ENCODE measurements at regions not wholly inside any gene's neighbourhood (a gene's known extent, or its start where the extent isn't known, plus 50 kb on each side); places are given as distances from the start of the nearest gene placed in this dataset.

DNA sequence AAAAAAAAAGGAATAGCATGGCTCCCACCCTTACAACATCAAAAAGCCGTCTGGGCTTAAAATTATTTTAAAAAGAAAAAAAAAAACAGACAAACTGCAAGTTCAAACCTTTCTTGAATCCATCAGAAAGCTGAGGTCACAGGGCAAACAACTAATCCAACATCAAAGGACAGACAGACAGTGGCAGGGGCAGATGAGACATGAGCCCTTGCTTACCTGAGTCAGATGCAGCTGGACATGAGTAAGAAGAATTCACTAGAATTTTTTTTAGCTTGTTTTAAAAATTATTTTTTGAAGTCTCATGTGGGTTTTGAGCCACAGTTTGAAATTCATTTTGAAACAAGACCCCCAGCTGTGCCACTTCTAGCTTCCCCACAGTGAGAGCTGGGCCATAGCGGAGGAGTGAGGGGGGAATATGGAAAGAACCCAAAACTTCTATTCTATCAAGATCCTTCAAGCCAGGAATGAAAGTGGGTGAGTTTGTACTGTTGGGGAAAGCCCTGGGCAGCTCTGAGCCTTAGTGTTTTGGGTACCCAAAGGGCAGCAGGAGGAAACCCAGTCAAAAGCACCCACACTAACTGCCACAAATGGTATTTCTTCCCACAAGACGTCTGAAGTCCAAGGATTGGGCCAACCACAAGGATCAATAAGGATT lies 111.4 kb downstream of the ATXN3L start:
- intact Hi-C loops (cut with DNase I): no loop called here
- TF ChIP-seq, protein P1, sequence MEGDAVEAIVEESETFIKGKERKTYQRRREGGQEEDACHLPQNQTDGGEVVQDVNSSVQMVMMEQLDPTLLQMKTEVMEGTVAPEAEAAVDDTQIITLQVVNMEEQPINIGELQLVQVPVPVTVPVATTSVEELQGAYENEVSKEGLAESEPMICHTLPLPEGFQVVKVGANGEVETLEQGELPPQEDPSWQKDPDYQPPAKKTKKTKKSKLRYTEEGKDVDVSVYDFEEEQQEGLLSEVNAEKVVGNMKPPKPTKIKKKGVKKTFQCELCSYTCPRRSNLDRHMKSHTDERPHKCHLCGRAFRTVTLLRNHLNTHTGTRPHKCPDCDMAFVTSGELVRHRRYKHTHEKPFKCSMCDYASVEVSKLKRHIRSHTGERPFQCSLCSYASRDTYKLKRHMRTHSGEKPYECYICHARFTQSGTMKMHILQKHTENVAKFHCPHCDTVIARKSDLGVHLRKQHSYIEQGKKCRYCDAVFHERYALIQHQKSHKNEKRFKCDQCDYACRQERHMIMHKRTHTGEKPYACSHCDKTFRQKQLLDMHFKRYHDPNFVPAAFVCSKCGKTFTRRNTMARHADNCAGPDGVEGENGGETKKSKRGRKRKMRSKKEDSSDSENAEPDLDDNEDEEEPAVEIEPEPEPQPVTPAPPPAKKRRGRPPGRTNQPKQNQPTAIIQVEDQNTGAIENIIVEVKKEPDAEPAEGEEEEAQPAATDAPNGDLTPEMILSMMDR (IDR thresholded peaks at IDR 0.05): no peak
- TF ChIP-seq POLR2A (IDR thresholded peaks at IDR 0.05): no peak
- H3K4me3 ChIP-seq: no peak overlapping the region
- H3K27me3 ChIP-seq: no peaks in the 10 kb centered on the region
- 87 to 97% methylated on average over 2 to 3 of the region's 3 CpGs for WGBS, 2 donors
- no peaks in the 10 kb centered on the region for H3K36me3 ChIP-seq (replicated peaks in 1 of 2; ENCODE audit: insufficient read depth in 1 of 2, low read depth in 2 of 2)
- peaks cover 4% of the 10 kb centered on the region for H3K4me1 ChIP-seq
- no peak for ATAC-seq
- no peak overlapping the region for H3K27ac ChIP-seq
- H3K9me3 ChIP-seq: no peaks in the 10 kb centered on the region
- DNase-seq: no peak

DNA sequence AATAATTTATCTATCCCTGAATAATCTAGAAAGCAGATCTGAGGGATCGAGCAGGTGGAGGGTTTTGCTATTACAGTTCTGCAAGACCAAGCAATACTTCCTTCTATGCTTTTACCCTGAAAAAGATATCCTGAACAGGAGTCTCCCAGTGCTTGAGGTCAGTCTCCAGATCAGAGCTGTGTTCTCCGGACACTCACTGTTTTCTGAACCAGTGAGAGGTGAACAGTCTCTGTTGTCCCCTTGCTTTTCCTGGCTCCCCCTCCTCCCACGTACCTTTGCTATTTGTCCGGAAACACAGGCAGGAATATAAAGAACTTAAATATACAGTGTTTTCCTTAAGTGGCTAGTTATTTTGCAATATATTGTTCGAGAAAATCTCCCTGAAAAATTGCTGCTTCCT lies 116.6 kb downstream of the ATXN3L start:
- TF ChIP-seq, protein P1 (IDR thresholded peaks at IDR 0.05): no peak
- no peak for TF ChIP-seq POLR2A (IDR thresholded peaks at IDR 0.05)
- no peaks in the 10 kb centered on the region for H3K36me3 ChIP-seq (replicated peaks in 1 of 2; ENCODE audit: insufficient read depth in 1 of 2, low read depth in 2 of 2)
- DNase-seq (no peak), ATAC-seq (no peak)
- no peak overlapping the region for H3K4me3 ChIP-seq
- H3K9me3 ChIP-seq: no peaks in the 10 kb centered on the region
- peak overlapping the region in 1 of 4 donors; percentile 83 for H3K27ac ChIP-seq
- WGBS, 2 donors: 46 to 62% methylated on average over 5 of the region's 5 CpGs
- peaks cover 20% of the 10 kb centered on the region for H3K4me1 ChIP-seq
- H3K27me3 ChIP-seq: no peaks in the 10 kb centered on the region
- intact Hi-C loops (cut with DNase I): no loop called here

DNA sequence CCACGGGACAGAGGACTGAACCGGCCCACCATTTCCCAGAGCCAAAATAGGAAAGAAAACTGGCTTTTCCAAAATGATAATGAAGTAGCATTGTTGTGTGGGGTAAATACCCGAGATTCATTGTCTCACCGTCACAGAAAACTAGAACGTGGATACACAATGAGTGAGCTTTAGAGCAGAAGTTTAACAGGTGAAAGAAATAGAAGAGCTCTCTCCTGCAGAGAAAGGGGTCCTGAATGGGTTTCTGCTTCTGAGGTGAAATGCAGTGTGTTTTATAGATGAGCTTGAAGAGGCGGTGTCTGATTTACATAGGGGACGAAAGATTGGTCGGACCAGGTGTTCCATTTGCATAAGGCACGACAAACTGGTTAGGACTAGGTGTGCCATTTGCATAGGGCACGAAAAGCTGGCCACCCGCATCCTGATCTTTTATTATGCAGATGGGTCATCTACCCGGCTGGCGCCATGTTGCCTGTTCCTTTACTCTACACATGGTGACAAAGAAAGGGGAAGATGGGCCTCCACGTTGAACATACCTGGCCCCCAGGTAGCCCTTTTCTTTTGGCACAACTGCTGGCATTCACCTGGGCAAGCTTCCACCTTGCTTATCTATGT lies 118.1 kb downstream of the ATXN3L start:
- peak; percentile 67 for ATAC-seq
- no peaks in the 10 kb centered on the region for H3K27me3 ChIP-seq
- DNase-seq: peak; percentile 25 to 52 (median 38)
- WGBS, 2 donors: 70 to 71% methylated on average over 12 to 13 of the region's 14 CpGs
- H3K4me1 ChIP-seq: peaks cover 27% of the 10 kb centered on the region
- peak in 2 of 3 donors; percentile 24 to 27 for TF ChIP-seq POLR2A (IDR thresholded peaks at IDR 0.05)
- TF ChIP-seq, protein P1 (IDR thresholded peaks at IDR 0.05): no peak
- no peak overlapping the region for H3K4me3 ChIP-seq
- no peaks in the 10 kb centered on the region for H3K36me3 ChIP-seq (replicated peaks in 1 of 2; ENCODE audit: insufficient read depth in 1 of 2, low read depth in 2 of 2)
- intact Hi-C loops (cut with DNase I): no loop called here
- no peaks in the 10 kb centered on the region for H3K9me3 ChIP-seq
- H3K27ac ChIP-seq: peak overlapping the region in 3 of 4 donors; percentile 72 to 83 (median 78)

DNA sequence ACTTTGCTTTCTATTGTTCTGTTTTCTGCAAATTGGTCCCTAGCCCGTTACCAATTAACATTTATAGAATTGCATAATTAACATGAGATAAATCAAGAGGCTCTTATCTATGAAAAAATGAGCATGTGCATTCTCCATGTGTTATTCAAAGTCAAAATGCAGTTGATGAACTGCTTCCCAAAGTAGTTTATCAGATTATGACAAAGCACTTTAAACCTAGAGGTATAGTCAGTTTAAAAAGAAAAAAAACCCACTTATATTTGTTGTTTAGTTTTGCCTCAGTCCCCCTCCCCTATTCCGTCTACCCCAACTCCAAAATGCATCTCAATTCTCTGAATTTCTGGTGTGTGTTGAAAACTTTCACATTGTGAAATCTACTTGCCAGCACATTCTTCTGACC lies 119.5 kb downstream of the ATXN3L start:
- H3K4me1 ChIP-seq: peaks cover 29% of the 10 kb centered on the region
- no peaks in the 10 kb centered on the region for H3K27me3 ChIP-seq
- H3K9me3 ChIP-seq: no peaks in the 10 kb centered on the region
- TF ChIP-seq POLR2A (IDR thresholded peaks at IDR 0.05): no peak
- TF ChIP-seq, protein P1 (IDR thresholded peaks at IDR 0.05): no peak
- no peak overlapping the region for H3K27ac ChIP-seq
- intact Hi-C loops (cut with DNase I): no loop called here
- ATAC-seq (no peak), DNase-seq (no peak)
- 92 to 95% methylated on average over 2 of the region's 2 CpGs for WGBS, 2 donors
- no peaks in the 10 kb centered on the region for H3K36me3 ChIP-seq (replicated peaks in 1 of 2; ENCODE audit: insufficient read depth in 1 of 2, low read depth in 2 of 2)
- no peak overlapping the region for H3K4me3 ChIP-seq

DNA sequence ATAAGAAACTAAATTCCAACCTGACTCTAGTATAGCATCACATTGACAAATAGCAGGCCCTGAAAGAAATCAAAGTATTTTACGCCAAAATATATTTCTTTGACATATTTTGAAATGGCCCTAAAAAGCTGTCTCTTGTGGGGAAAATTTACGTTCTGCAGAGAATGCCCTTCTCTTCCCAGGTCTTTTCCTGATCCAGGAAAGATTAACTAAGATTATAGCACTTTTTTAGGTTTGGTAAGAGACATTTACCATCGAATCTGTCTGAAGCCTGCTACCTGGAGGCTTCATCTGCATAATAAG lies 121.1 kb downstream of the ATXN3L start:
- peak overlapping the region in 2 of 4 donors; percentile 47 to 67 for H3K27ac ChIP-seq
- intact Hi-C loops (cut with DNase I): no loop called here
- H3K36me3 ChIP-seq (replicated peaks in 1 of 2; ENCODE audit: insufficient read depth in 1 of 2, low read depth in 2 of 2): no peaks in the 10 kb centered on the region
- TF ChIP-seq, protein P1 (IDR thresholded peaks at IDR 0.05): no peak
- TF ChIP-seq POLR2A (IDR thresholded peaks at IDR 0.05): no peak
- H3K27me3 ChIP-seq: no peaks in the 10 kb centered on the region
- no peak overlapping the region for H3K4me3 ChIP-seq
- H3K9me3 ChIP-seq: no peaks in the 10 kb centered on the region
- peaks cover 45% of the 10 kb centered on the region for H3K4me1 ChIP-seq
- ATAC-seq: no peak
- WGBS, 2 donors: 67 to 87% methylated on average over 3 of the region's 3 CpGs
- DNase-seq: no peak

Measured in body of pancreas (tissue), 4 donors.